ENCODE measurements at regions not wholly inside any gene's neighbourhood (a gene's known extent, or its start where the extent isn't known, plus 50 kb on each side); places are given as distances from the start of the nearest gene placed in this dataset.

- no peak overlapping the region for H3K4me3 Mint-ChIP-seq
- DNase-seq (no peak), ATAC-seq (no peak)
- H3K36me3 Mint-ChIP-seq (ENCODE audit: low read depth) = no peaks in the 10 kb centered on the region
- H3K9me3 ChIP-seq (ENCODE audit: control insufficient read depth, low read length, poor library complexity, severe bottlenecking) = no peaks in the 10 kb centered on the region
- H3K4me1 Mint-ChIP-seq = peaks cover 4% of the 10 kb centered on the region
- no peak overlapping the region for H3K27ac Mint-ChIP-seq
- H3K27me3 Mint-ChIP-seq = peaks cover 32% of the 10 kb centered on the region
Measured at GRCh38 chr6:88492824-88493223, 326.7 kb upstream of the CNR1 start.

- peaks cover 4% of the 10 kb centered on the region for H3K4me1 Mint-ChIP-seq
- ATAC-seq (no peak), DNase-seq (no peak)
Measured at GRCh38 chr6:88492241-88492640, 326.1 kb upstream of the CNR1 start.

GRCh38 chr6:88491266-88491880 is 325.2 kb upstream of the CNR1 start:
- H3K4me3 Mint-ChIP-seq = no peak overlapping the region

More at GRCh38 chr6:88492241-88492640, 326.1 kb upstream of the CNR1 start:
- no peaks in the 10 kb centered on the region for H3K9me3 ChIP-seq (ENCODE audit: control insufficient read depth, low read length, poor library complexity, severe bottlenecking)
- no peak overlapping the region for H3K27ac Mint-ChIP-seq
- no peaks in the 10 kb centered on the region for H3K36me3 Mint-ChIP-seq (ENCODE audit: low read depth)
- peaks cover 32% of the 10 kb centered on the region for H3K27me3 Mint-ChIP-seq
- H3K4me3 Mint-ChIP-seq = no peak overlapping the region

GRCh38 chr6:88490908-88491264 is 324.7 kb upstream of the CNR1 start:
- Mint-ChIP-seq H3K27me3 (peaks cover 26% of the 10 kb centered on the region), H3K4me3 (no peak overlapping the region), H3K4me1 (peaks cover 4% of the 10 kb centered on the region), H3K27ac (no peak overlapping the region), H3K36me3 (ENCODE audit: low read depth) (no peaks in the 10 kb centered on the region)
- DNase-seq (no peak), ATAC-seq (no peak)
- H3K9me3 ChIP-seq (ENCODE audit: control insufficient read depth, low read length, poor library complexity, severe bottlenecking) = no peaks in the 10 kb centered on the region

More at GRCh38 chr6:88491266-88491880, 325.2 kb upstream of the CNR1 start:
- no peak for DNase-seq
- Mint-ChIP-seq H3K4me1 (peaks cover 4% of the 10 kb centered on the region), H3K36me3 (ENCODE audit: low read depth) (no peaks in the 10 kb centered on the region), H3K27ac (no peak overlapping the region), H3K27me3 (peaks cover 28% of the 10 kb centered on the region)
- no peak for ATAC-seq
- H3K9me3 ChIP-seq (ENCODE audit: control insufficient read depth, low read length, poor library complexity, severe bottlenecking) = no peaks in the 10 kb centered on the region

- ATAC-seq (no peak), DNase-seq (no peak)
- no peak overlapping the region for H3K4me3 Mint-ChIP-seq
- H3K27me3 Mint-ChIP-seq = peaks cover 26% of the 10 kb centered on the region
- H3K9me3 ChIP-seq (ENCODE audit: control insufficient read depth, low read length, poor library complexity, severe bottlenecking) = no peaks in the 10 kb centered on the region
- no peaks in the 10 kb centered on the region for H3K36me3 Mint-ChIP-seq (ENCODE audit: low read depth)
- H3K27ac Mint-ChIP-seq = no peak overlapping the region
- peaks cover 4% of the 10 kb centered on the region for H3K4me1 Mint-ChIP-seq
Measured at GRCh38 chr6:88490195-88490907, 324.2 kb upstream of the CNR1 start.

GRCh38 chr6:88483424-88483823 is 317.3 kb upstream of the CNR1 start:
- H3K9me3 ChIP-seq (ENCODE audit: control insufficient read depth, low read length, poor library complexity, severe bottlenecking) = no peaks in the 10 kb centered on the region
- ATAC-seq (no peak), DNase-seq (no peak)
- Mint-ChIP-seq H3K4me1 (no peaks in the 10 kb centered on the region), H3K27me3 (peaks cover 22% of the 10 kb centered on the region), H3K27ac (no peak overlapping the region), H3K4me3 (no peak overlapping the region), H3K36me3 (ENCODE audit: low read depth) (no peaks in the 10 kb centered on the region)

GRCh38 chr6:88482465-88482864 is 316.3 kb upstream of the CNR1 start:
- Mint-ChIP-seq H3K27ac (no peak overlapping the region), H3K36me3 (ENCODE audit: low read depth) (no peaks in the 10 kb centered on the region), H3K27me3 (peaks cover 31% of the 10 kb centered on the region), H3K4me1 (no peaks in the 10 kb centered on the region), H3K4me3 (no peak overlapping the region)
- no peaks in the 10 kb centered on the region for H3K9me3 ChIP-seq (ENCODE audit: control insufficient read depth, low read length, poor library complexity, severe bottlenecking)
- no peak for DNase-seq
- ATAC-seq = no peak

- DNase-seq (no peak), ATAC-seq (no peak)
- no peak overlapping the region for H3K4me3 Mint-ChIP-seq
- H3K4me1 Mint-ChIP-seq = no peaks in the 10 kb centered on the region
- no peaks in the 10 kb centered on the region for H3K9me3 ChIP-seq (ENCODE audit: control insufficient read depth, low read length, poor library complexity, severe bottlenecking)
- H3K27ac Mint-ChIP-seq = no peak overlapping the region
- no peaks in the 10 kb centered on the region for H3K36me3 Mint-ChIP-seq (ENCODE audit: low read depth)
- peaks cover 37% of the 10 kb centered on the region for H3K27me3 Mint-ChIP-seq
Measured at GRCh38 chr6:88481519-88481918, 315.4 kb upstream of the CNR1 start.

- H3K9me3 ChIP-seq (ENCODE audit: control insufficient read depth, low read length, poor library complexity, severe bottlenecking) = no peaks in the 10 kb centered on the region
- H3K36me3 Mint-ChIP-seq (ENCODE audit: low read depth) = no peaks in the 10 kb centered on the region
- DNase-seq (no peak), ATAC-seq (no peak)
- H3K4me3 Mint-ChIP-seq = no peak overlapping the region
- H3K4me1 Mint-ChIP-seq = no peaks in the 10 kb centered on the region
- no peak overlapping the region for H3K27ac Mint-ChIP-seq
- H3K27me3 Mint-ChIP-seq = peaks cover 41% of the 10 kb centered on the region
Measured at GRCh38 chr6:88480816-88481215, 314.7 kb upstream of the CNR1 start.

GRCh38 chr6:88477413-88477812 is 311.3 kb upstream of the CNR1 start:
- Mint-ChIP-seq H3K4me3 (no peak overlapping the region), H3K27ac (no peak overlapping the region), H3K36me3 (ENCODE audit: low read depth) (no peaks in the 10 kb centered on the region), H3K4me1 (peaks cover 3% of the 10 kb centered on the region), H3K27me3 (peaks cover 62% of the 10 kb centered on the region)
- no peak for DNase-seq
- H3K9me3 ChIP-seq (ENCODE audit: control insufficient read depth, low read length, poor library complexity, severe bottlenecking) = no peaks in the 10 kb centered on the region
- no peak for ATAC-seq

GRCh38 chr6:88476388-88476787 is 310.2 kb upstream of the CNR1 start:
- H3K9me3 ChIP-seq (ENCODE audit: control insufficient read depth, low read length, poor library complexity, severe bottlenecking) = no peaks in the 10 kb centered on the region
- ATAC-seq (no peak), DNase-seq (no peak)
- H3K36me3 Mint-ChIP-seq (ENCODE audit: low read depth) = no peaks in the 10 kb centered on the region
- H3K4me1 Mint-ChIP-seq = peaks cover 3% of the 10 kb centered on the region
- no peak overlapping the region for H3K27ac Mint-ChIP-seq
- peaks cover 59% of the 10 kb centered on the region for H3K27me3 Mint-ChIP-seq
- H3K4me3 Mint-ChIP-seq = no peak overlapping the region

GRCh38 chr6:88474720-88475119 is 308.6 kb upstream of the CNR1 start:
- Mint-ChIP-seq H3K36me3 (ENCODE audit: low read depth) (no peaks in the 10 kb centered on the region), H3K27ac (no peak overlapping the region), H3K4me3 (no peak overlapping the region), H3K4me1 (peaks cover 3% of the 10 kb centered on the region), H3K27me3 (peaks cover 57% of the 10 kb centered on the region)
- no peak for DNase-seq
- ATAC-seq = no peak
- H3K9me3 ChIP-seq (ENCODE audit: control insufficient read depth, low read length, poor library complexity, severe bottlenecking) = no peaks in the 10 kb centered on the region

GRCh38 chr6:88473589-88473988 is 307.4 kb upstream of the CNR1 start:
- no peaks in the 10 kb centered on the region for H3K9me3 ChIP-seq (ENCODE audit: control insufficient read depth, low read length, poor library complexity, severe bottlenecking)
- DNase-seq (no peak), ATAC-seq (no peak)
- no peak overlapping the region for H3K27ac Mint-ChIP-seq
- H3K4me3 Mint-ChIP-seq = no peak overlapping the region
- peaks cover 3% of the 10 kb centered on the region for H3K4me1 Mint-ChIP-seq
- H3K36me3 Mint-ChIP-seq (ENCODE audit: low read depth) = no peaks in the 10 kb centered on the region
- H3K27me3 Mint-ChIP-seq = peaks cover 51% of the 10 kb centered on the region

Data from T-helper 17 cell (primary cell).